ENCODE measurements at regions not wholly inside any gene's neighbourhood (a gene's known extent, or its start where the extent isn't known, plus 50 kb on each side); places are given as distances from the start of the nearest gene placed in this dataset.
"Not testable (repeated sequence)": the region's sequence is repeated elsewhere in the genome, so short reads cannot be mapped to it uniquely, and the experiment has no call there.

DNA sequence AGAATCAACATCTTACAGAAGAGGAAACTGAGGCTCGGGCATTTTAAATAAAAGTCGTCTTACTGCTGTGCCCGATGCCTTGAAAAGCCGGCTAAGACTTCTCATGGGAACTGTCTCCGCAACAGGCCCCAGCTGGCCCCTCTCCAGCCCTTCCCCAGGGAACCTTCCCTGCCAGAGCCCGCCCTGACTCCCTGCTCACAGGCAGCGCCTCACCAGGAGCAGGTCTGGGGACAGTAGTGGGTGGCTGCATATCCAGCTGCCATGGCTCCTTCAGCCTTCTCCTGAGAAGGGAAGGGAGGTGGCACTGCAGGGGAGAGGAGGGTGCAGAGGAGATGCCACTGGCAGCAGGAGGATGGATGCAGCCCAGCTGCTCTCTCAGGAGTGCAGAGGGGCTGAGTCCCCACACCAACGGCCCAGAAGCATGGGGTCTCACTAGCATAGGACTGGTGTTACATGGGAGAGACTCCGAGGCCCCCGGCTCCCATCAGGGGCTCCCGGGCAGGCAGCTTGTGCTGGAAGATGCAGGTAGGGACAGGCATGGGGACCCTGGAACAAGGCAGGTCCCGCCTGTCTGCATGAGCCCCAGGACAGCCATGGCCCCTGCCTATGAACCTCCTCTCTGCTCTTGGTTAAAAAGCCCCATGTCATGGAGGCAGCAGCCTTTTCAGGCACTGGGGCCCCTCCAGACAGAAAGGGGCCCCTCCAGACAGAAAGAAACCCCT, 216.4 kb upstream of the SGCG start:
- no peaks in the 10 kb centered on the region for H3K4me1 ChIP-seq (ENCODE audit: control insufficient read depth in 2 of 2, insufficient read depth in 2 of 2, low read length in 2 of 2)
- no peak overlapping the region for H3K27ac ChIP-seq (ENCODE audit: low read depth in 1 of 2, low read length in 1 of 2)
- 88% methylated on average over 12 of the region's 12 CpGs for WGBS
- H3K27me3 ChIP-seq (ENCODE audit: control insufficient read depth in 2 of 2, insufficient read depth in 1 of 2, low read length in 1 of 2): no peaks in the 10 kb centered on the region
- no peak overlapping the region for H3K4me3 ChIP-seq (ENCODE audit: low read length in 2 of 2)
- no peak for DNase-seq (ENCODE audit: low read depth in 6 of 9, low spot score in 9 of 9)
- H3K9me3 ChIP-seq (ENCODE audit: control insufficient read depth in 2 of 2, insufficient read depth in 1 of 2, low read length in 1 of 2): no peaks in the 10 kb centered on the region
- H3K36me3 ChIP-seq (ENCODE audit: control insufficient read depth in 2 of 2, insufficient read depth in 2 of 2, low read length in 1 of 2): no peaks in the 10 kb centered on the region

DNA sequence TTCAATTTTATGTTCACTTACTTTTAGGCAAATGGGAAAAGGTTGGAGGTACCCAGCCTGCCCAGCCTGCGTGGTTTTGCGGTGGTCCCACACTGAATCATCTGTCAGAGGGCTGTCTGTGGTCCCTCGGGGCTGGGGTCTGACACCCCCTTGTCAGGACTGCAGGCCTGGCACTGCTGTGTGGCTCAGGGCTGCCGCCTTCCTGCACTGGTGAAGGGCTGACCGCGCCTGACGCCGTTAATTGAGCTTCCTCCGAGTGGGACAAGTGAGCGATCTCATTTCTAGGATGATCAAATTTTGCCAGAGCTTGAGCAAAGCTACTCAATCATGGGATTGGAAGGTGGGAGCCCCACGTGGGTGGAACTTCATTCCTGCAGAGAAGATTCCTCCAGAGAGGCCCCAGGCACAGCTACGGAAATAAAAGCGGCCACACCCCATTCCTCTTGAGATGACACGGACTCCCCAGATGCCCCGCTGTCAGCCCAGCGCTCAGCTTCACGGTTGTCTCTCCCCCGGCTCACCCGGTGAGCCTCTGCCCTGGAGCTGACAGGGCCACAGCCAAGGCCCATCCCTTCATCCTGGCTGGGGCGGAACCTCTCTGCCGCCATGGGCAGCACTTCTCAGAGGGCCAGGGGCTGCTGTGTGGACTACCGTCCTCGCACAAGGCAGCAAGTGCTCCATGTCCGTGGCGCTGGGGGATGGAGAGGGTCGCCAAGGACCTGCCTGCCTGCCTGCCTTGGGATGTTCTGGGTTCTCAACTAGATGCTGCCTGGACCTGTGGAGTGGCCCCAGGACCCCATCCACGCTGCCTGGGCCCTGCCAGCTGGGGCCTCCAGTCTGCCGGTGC, 215.5 kb upstream of the SGCG start:
- DNase-seq (ENCODE audit: low read depth in 6 of 9, low spot score in 9 of 9); H3K9me3 ChIP-seq (ENCODE audit: control insufficient read depth in 2 of 2, insufficient read depth in 1 of 2, low read length in 1 of 2); H3K4me3 ChIP-seq (ENCODE audit: low read length in 2 of 2); H3K4me1 ChIP-seq (ENCODE audit: control insufficient read depth in 2 of 2, insufficient read depth in 2 of 2, low read length in 2 of 2); H3K27me3 ChIP-seq (ENCODE audit: control insufficient read depth in 2 of 2, insufficient read depth in 1 of 2, low read length in 1 of 2); H3K27ac ChIP-seq (ENCODE audit: low read depth in 1 of 2, low read length in 1 of 2); H3K36me3 ChIP-seq (ENCODE audit: control insufficient read depth in 2 of 2, insufficient read depth in 2 of 2, low read length in 1 of 2): not testable (repeated sequence)
- WGBS: 87% methylated on average over 28 of the region's 28 CpGs

DNA sequence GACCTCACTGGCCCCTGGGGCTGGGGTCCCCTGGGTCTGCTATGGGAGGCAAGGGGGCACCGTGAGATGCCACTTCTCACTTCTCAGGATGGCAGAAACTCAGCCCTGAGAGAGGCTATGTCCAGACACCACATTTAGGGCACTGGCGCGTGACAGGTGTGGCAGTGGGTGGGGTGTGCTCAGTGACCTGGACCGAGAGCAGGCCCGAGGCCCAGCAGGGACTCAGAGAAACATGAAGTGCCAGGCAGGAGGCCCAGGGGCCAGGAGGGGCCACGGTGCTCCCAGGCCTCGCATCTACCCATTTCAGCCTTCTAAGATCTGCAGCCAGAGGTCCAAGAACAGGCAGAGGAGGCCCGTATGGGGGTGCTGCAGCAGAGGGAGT, 214.9 kb upstream of the SGCG start:
- H3K27me3 ChIP-seq (ENCODE audit: control insufficient read depth in 2 of 2, insufficient read depth in 1 of 2, low read length in 1 of 2); H3K4me1 ChIP-seq (ENCODE audit: control insufficient read depth in 2 of 2, insufficient read depth in 2 of 2, low read length in 2 of 2); H3K9me3 ChIP-seq (ENCODE audit: control insufficient read depth in 2 of 2, insufficient read depth in 1 of 2, low read length in 1 of 2); DNase-seq (ENCODE audit: low read depth in 6 of 9, low spot score in 9 of 9); H3K4me3 ChIP-seq (ENCODE audit: low read length in 2 of 2); H3K27ac ChIP-seq (ENCODE audit: low read depth in 1 of 2, low read length in 1 of 2); H3K36me3 ChIP-seq (ENCODE audit: control insufficient read depth in 2 of 2, insufficient read depth in 2 of 2, low read length in 1 of 2): not testable (repeated sequence)
- 90% methylated on average over 7 of the region's 8 CpGs for WGBS

DNA sequence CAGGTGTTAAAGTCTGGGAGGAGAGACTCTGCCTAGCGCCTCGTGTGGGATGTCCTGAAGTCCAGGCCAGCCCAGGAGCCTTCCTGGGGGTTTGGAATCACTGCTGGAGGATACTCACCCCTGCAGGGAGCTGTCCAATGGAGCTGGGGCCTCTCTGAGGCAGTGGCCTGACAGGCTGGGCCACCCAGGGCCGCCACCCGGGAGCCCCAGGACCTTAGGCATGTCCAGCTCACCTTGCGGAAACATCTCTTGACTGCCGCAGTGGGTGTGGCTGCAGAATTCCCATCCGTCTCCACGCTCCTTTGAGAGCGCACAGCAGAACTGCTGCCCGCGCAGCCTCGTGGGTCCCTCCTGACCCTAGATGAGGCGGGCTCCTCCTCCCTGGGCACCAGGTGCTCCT, 214.0 kb upstream of the SGCG start:
- H3K9me3 ChIP-seq (ENCODE audit: control insufficient read depth in 2 of 2, insufficient read depth in 1 of 2, low read length in 1 of 2); DNase-seq (ENCODE audit: low read depth in 6 of 9, low spot score in 9 of 9); H3K27ac ChIP-seq (ENCODE audit: low read depth in 1 of 2, low read length in 1 of 2); H3K4me1 ChIP-seq (ENCODE audit: control insufficient read depth in 2 of 2, insufficient read depth in 2 of 2, low read length in 2 of 2); H3K27me3 ChIP-seq (ENCODE audit: control insufficient read depth in 2 of 2, insufficient read depth in 1 of 2, low read length in 1 of 2); H3K4me3 ChIP-seq (ENCODE audit: low read length in 2 of 2); H3K36me3 ChIP-seq (ENCODE audit: control insufficient read depth in 2 of 2, insufficient read depth in 2 of 2, low read length in 1 of 2): not testable (repeated sequence)
- WGBS: 95% methylated on average over 13 of the region's 13 CpGs

DNA sequence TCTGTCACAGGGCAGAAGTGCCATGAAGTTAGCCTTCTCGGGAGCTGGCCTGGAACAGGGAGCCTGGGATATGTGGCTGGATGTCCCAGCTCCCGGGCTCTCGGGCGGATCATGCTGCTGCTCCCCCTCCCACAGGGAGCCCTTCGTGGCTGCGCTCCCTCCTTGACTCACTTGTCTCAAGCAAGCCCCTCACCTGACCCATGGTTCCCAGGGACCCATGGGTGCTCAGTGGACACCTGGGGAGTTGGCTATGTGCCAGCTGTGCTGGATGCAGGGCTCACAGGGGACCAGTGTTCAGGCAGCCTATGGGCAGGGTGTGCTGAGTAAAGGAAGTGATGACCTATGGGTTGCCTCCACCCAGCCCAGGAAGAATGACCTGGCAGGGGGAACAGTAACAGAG, 213.1 kb upstream of the SGCG start:
- no peak overlapping the region for H3K27ac ChIP-seq (ENCODE audit: low read depth in 1 of 2, low read length in 1 of 2)
- no peaks in the 10 kb centered on the region for H3K4me1 ChIP-seq (ENCODE audit: control insufficient read depth in 2 of 2, insufficient read depth in 2 of 2, low read length in 2 of 2)
- H3K27me3 ChIP-seq (ENCODE audit: control insufficient read depth in 2 of 2, insufficient read depth in 1 of 2, low read length in 1 of 2): no peaks in the 10 kb centered on the region
- no peaks in the 10 kb centered on the region for H3K36me3 ChIP-seq (ENCODE audit: control insufficient read depth in 2 of 2, insufficient read depth in 2 of 2, low read length in 1 of 2)
- H3K9me3 ChIP-seq (ENCODE audit: control insufficient read depth in 2 of 2, insufficient read depth in 1 of 2, low read length in 1 of 2): no peaks in the 10 kb centered on the region
- peak in 1 of 9 donors; percentile 5 for DNase-seq (ENCODE audit: low read depth in 6 of 9, low spot score in 9 of 9)
- no peak overlapping the region for H3K4me3 ChIP-seq (ENCODE audit: low read length in 2 of 2)
- 93% methylated on average over 6 of the region's 6 CpGs for WGBS

DNA sequence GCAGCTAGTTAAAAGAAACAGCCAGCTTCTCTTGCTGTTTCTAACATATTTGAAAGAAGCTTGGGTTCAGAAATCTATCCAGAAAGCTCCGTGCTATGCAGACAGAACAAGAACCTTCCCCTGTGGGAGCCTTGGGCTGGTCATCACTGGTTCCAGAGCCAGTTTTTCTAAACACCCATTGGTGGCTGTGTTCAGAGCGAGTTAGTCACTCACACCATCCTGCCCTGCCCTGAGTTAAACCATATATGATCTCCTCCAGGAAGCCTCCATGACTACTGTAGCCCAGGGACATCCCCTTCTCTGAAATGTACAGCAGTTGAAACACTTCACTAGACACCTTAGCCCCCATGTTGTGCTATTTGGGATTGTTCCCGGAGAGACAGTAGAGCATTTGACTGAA, 200.8 kb upstream of the SGCG start:
- no peak for DNase-seq (ENCODE audit: low read depth in 6 of 9, low spot score in 9 of 9)
- no peaks in the 10 kb centered on the region for H3K27me3 ChIP-seq (ENCODE audit: control insufficient read depth in 2 of 2, insufficient read depth in 1 of 2, low read length in 1 of 2)
- H3K27ac ChIP-seq (ENCODE audit: low read depth in 1 of 2, low read length in 1 of 2): no peak overlapping the region
- no peaks in the 10 kb centered on the region for H3K36me3 ChIP-seq (ENCODE audit: control insufficient read depth in 2 of 2, insufficient read depth in 2 of 2, low read length in 1 of 2)
- H3K4me1 ChIP-seq (ENCODE audit: control insufficient read depth in 2 of 2, insufficient read depth in 2 of 2, low read length in 2 of 2): no peaks in the 10 kb centered on the region
- no peak overlapping the region for H3K4me3 ChIP-seq (ENCODE audit: low read length in 2 of 2)
- peaks cover 10 to 21% of the 10 kb centered on the region in 2 donors for H3K9me3 ChIP-seq (ENCODE audit: control insufficient read depth in 2 of 2, insufficient read depth in 1 of 2, low read length in 1 of 2)
- 89% methylated on average over 3 of the region's 3 CpGs for WGBS

DNA sequence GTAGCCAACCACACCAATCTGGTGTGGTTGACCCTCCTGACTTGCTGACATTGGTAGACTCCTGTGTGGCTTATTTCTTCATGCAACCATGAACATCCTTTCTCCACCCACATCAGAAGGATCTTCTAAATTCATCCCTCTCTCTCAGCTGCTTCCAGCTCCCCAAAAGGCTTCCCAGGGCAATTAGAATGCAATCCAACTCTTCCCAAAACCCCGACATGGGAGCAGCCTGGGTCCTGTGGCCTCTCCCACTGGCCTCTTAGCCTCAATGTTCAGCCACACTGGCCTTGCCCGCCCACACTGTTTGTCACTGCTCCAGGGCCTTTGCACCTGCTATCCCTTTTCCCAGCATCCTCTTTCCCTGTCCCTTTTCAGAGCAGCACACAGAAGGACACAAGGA, 199.8 kb upstream of the SGCG start:
- WGBS: 94% methylated on average over 2 of the region's 2 CpGs
- Histone ChIP-seq H3K4me3 (ENCODE audit: low read length in 2 of 2) (no peak overlapping the region), H3K36me3 (ENCODE audit: control insufficient read depth in 2 of 2, insufficient read depth in 2 of 2, low read length in 1 of 2) (no peaks in the 10 kb centered on the region), H3K4me1 (ENCODE audit: control insufficient read depth in 2 of 2, insufficient read depth in 2 of 2, low read length in 2 of 2) (no peaks in the 10 kb centered on the region), H3K27me3 (ENCODE audit: control insufficient read depth in 2 of 2, insufficient read depth in 1 of 2, low read length in 1 of 2) (no peaks in the 10 kb centered on the region), H3K9me3 (ENCODE audit: control insufficient read depth in 2 of 2, insufficient read depth in 1 of 2, low read length in 1 of 2) (peaks cover 10 to 21% of the 10 kb centered on the region in 2 donors), H3K27ac (ENCODE audit: low read depth in 1 of 2, low read length in 1 of 2) (no peak overlapping the region)
- no peak for DNase-seq (ENCODE audit: low read depth in 6 of 9, low spot score in 9 of 9)

DNA sequence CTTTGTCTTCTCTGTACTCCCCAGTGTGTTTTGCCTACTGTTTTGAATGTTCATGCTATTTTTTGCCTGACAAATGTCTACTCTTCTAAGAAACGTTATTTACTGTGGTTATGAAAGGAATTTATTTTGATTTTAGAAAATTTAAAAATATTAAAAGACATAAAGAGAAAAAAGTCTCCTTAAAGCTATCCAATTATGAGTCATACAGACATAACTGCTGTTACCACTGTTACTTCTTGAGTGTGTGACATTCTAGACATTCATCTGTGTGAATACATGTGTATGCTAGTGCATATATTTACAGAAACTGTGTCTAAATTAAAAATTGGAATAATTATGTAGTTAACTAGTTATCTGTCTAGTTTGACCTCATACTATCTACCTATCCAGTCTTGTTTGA, 187.6 kb upstream of the SGCG start:
- Histone ChIP-seq H3K27ac (ENCODE audit: low read depth in 1 of 2, low read length in 1 of 2) (no peak overlapping the region), H3K4me1 (ENCODE audit: control insufficient read depth in 2 of 2, insufficient read depth in 2 of 2, low read length in 2 of 2) (no peaks in the 10 kb centered on the region), H3K36me3 (ENCODE audit: control insufficient read depth in 2 of 2, insufficient read depth in 2 of 2, low read length in 1 of 2) (no peaks in the 10 kb centered on the region), H3K27me3 (ENCODE audit: control insufficient read depth in 2 of 2, insufficient read depth in 1 of 2, low read length in 1 of 2) (no peaks in the 10 kb centered on the region), H3K9me3 (ENCODE audit: control insufficient read depth in 2 of 2, insufficient read depth in 1 of 2, low read length in 1 of 2) (no peaks in the 10 kb centered on the region), H3K4me3 (ENCODE audit: low read length in 2 of 2) (no peak overlapping the region)
- no peak for DNase-seq (ENCODE audit: low read depth in 6 of 9, low spot score in 9 of 9)
- WGBS: 65% methylated on average over 1 of the region's 1 CpG

DNA sequence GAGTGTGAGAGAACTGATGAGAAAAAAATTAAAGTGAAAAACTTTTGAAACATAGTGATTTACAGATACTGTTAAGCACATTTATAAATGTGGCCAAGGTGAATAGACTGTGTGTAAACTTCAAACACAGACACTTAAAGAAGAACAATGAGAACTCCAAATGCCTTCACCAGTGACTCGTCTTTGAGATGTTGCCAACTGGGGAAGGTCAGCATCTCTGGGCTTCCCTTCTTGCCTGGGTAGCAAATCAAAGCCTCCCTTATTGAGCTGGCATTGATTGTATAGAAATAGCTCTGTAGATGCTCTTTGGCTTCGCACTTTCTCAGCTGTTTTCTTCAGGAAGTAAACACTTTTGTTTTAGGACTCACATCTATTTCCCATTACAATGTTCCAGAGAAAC, 177.3 kb upstream of the SGCG start:
- H3K4me3 ChIP-seq (ENCODE audit: low read length in 2 of 2): no peak overlapping the region
- H3K27ac ChIP-seq (ENCODE audit: low read depth in 1 of 2, low read length in 1 of 2): no peak overlapping the region
- H3K27me3 ChIP-seq (ENCODE audit: control insufficient read depth in 2 of 2, insufficient read depth in 1 of 2, low read length in 1 of 2): no peaks in the 10 kb centered on the region
- no peaks in the 10 kb centered on the region for H3K36me3 ChIP-seq (ENCODE audit: control insufficient read depth in 2 of 2, insufficient read depth in 2 of 2, low read length in 1 of 2)
- WGBS: 93% methylated on average over 2 of the region's 2 CpGs
- H3K9me3 ChIP-seq (ENCODE audit: control insufficient read depth in 2 of 2, insufficient read depth in 1 of 2, low read length in 1 of 2): peaks cover 0 to 3% of the 10 kb centered on the region in 2 donors
- no peak for DNase-seq (ENCODE audit: low read depth in 6 of 9, low spot score in 9 of 9)
- no peaks in the 10 kb centered on the region for H3K4me1 ChIP-seq (ENCODE audit: control insufficient read depth in 2 of 2, insufficient read depth in 2 of 2, low read length in 2 of 2)
